ENCODE measurements at regions not wholly inside any gene's neighbourhood (a gene's known extent, or its start where the extent isn't known, plus 50 kb on each side); places are given as distances from the start of the nearest gene placed in this dataset.

DNA sequence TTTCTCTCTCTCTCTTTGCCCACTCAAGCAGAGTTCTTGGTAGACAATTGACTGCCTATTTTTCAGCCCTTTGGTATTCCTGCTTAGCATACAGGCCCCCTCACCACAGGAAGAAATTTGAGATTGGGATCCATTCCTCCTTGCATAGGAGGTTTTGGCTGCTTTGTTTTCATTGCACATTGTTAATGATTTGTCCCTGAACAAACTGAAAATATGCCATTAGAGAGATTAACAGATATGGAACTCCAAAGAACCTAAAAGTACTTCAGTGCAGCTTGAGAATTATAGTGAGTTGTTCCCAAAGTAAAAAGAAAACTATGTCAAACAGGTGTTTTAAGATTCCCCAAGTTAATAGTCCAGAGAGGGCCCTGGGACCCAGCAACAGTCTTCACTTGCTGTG, 200.0 kb downstream of the TTLL7 start:
- no peak for TF ChIP-seq FOXP2 (optimal IDR thresholded peaks at IDR 0.05; ENCODE audit: borderline replicate concordance, extremely low read depth, extremely low read length, insufficient read depth)

DNA sequence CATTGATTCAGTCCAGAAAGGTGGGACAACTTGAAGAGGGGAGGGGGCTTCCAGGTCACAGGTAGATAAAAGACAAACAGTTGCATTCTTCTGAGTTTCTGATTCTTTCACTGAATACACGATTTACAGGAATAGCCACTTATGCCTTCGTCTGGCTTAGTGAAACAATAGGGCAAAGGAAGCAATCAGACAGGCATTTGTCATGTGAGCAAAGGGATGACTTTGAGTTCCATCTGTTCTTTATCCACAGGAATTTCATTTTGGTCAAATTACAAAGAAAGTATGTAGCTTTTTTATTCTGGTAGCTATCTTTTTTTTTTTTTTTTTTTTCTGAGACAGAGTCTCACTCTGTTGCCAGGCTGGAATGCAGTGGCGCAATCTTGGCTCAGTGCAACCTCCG, 202.5 kb downstream of the TTLL7 start:
- no peak for TF ChIP-seq SIN3A (IDR thresholded peaks at IDR 0.05; ENCODE audit: borderline replicate concordance, insufficient read depth, low read length)
- TF ChIP-seq, protein P1, sequence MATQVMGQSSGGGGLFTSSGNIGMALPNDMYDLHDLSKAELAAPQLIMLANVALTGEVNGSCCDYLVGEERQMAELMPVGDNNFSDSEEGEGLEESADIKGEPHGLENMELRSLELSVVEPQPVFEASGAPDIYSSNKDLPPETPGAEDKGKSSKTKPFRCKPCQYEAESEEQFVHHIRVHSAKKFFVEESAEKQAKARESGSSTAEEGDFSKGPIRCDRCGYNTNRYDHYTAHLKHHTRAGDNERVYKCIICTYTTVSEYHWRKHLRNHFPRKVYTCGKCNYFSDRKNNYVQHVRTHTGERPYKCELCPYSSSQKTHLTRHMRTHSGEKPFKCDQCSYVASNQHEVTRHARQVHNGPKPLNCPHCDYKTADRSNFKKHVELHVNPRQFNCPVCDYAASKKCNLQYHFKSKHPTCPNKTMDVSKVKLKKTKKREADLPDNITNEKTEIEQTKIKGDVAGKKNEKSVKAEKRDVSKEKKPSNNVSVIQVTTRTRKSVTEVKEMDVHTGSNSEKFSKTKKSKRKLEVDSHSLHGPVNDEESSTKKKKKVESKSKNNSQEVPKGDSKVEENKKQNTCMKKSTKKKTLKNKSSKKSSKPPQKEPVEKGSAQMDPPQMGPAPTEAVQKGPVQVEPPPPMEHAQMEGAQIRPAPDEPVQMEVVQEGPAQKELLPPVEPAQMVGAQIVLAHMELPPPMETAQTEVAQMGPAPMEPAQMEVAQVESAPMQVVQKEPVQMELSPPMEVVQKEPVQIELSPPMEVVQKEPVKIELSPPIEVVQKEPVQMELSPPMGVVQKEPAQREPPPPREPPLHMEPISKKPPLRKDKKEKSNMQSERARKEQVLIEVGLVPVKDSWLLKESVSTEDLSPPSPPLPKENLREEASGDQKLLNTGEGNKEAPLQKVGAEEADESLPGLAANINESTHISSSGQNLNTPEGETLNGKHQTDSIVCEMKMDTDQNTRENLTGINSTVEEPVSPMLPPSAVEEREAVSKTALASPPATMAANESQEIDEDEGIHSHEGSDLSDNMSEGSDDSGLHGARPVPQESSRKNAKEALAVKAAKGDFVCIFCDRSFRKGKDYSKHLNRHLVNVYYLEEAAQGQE (IDR thresholded peaks at IDR 0.05; ENCODE audit: insufficient read depth in 1 of 2, low read depth in 2 of 2, low read length in 2 of 2), result no peak
- TF ChIP-seq TAF1 (IDR thresholded peaks at IDR 0.05; ENCODE audit: borderline replicate concordance, insufficient read depth, low read length), result no peak
- no peak for TF ChIP-seq POLR2AphosphoS5 (IDR thresholded peaks at IDR 0.05; ENCODE audit: low read depth, low read length)
- no peak for TF ChIP-seq FOXP2 (optimal IDR thresholded peaks at IDR 0.05; ENCODE audit: borderline replicate concordance, extremely low read depth, extremely low read length, insufficient read depth)

- TF ChIP-seq POLR2AphosphoS5 (IDR thresholded peaks at IDR 0.05; ENCODE audit: low read depth, low read length), result no peak
- no peak for TF ChIP-seq FOXP2 (optimal IDR thresholded peaks at IDR 0.05; ENCODE audit: borderline replicate concordance, extremely low read depth, extremely low read length, insufficient read depth)
- no peak for TF ChIP-seq SIN3A (IDR thresholded peaks at IDR 0.05; ENCODE audit: borderline replicate concordance, insufficient read depth, low read length)
- TF ChIP-seq, protein P1 (IDR thresholded peaks at IDR 0.05; ENCODE audit: insufficient read depth in 1 of 2, low read depth in 2 of 2, low read length in 2 of 2), result no peak
- no peak for TF ChIP-seq TAF1 (IDR thresholded peaks at IDR 0.05; ENCODE audit: borderline replicate concordance, insufficient read depth, low read length)
Measured at GRCh38 chr1:83794384-83794783, 204.5 kb downstream of the TTLL7 start.

DNA sequence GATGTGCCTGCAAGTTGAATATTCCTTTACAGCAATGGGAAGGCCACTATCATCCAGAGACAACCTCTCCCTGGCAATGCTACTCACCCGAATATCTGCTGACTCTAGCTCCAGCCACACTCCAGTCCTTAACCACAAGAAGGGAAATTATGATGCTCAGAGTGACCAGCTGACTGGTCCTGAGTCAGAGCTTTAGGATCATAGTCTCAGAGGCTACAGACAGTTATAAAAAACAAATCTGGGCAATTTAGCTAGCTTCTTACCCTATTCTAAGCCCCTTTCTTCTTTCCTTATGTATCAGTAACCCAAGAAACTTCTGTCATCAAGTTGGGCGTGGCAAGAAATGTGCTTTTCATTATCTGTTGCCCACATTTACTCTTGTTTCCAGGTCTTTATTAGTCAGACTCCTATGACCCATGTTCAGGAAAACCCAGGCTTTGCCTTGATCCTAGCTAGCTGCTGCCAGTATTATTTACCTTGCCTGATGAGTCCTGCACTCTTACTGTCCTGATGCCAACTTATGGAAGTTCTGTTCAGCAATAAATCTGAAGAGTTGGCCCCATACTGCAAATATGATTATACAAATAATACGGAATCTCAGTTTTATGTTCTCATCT, 207.0 kb downstream of the TTLL7 start:
- TF ChIP-seq, protein P1 (IDR thresholded peaks at IDR 0.05; ENCODE audit: insufficient read depth in 1 of 2, low read depth in 2 of 2, low read length in 2 of 2), result no peak
- no peak for TF ChIP-seq POLR2AphosphoS5 (IDR thresholded peaks at IDR 0.05; ENCODE audit: low read depth, low read length)
- TF ChIP-seq FOXP2 (optimal IDR thresholded peaks at IDR 0.05; ENCODE audit: borderline replicate concordance, extremely low read depth, extremely low read length, insufficient read depth), result no peak
- no peak for TF ChIP-seq SIN3A (IDR thresholded peaks at IDR 0.05; ENCODE audit: borderline replicate concordance, insufficient read depth, low read length)

- TF ChIP-seq TAF1 (IDR thresholded peaks at IDR 0.05; ENCODE audit: borderline replicate concordance, insufficient read depth, low read length) (no peak), POLR2AphosphoS5 (IDR thresholded peaks at IDR 0.05; ENCODE audit: low read depth, low read length) (no peak)
Measured at GRCh38 chr1:83790446-83790845, 208.5 kb downstream of the TTLL7 start.

GRCh38 chr1:83787246-83787998, 211.5 kb downstream of the TTLL7 start:
- TF ChIP-seq SIN3A (IDR thresholded peaks at IDR 0.05; ENCODE audit: borderline replicate concordance, insufficient read depth, low read length) (no peak), POLR2AphosphoS5 (IDR thresholded peaks at IDR 0.05; ENCODE audit: low read depth, low read length) (no peak), FOXP2 (optimal IDR thresholded peaks at IDR 0.05; ENCODE audit: borderline replicate concordance, extremely low read depth, extremely low read length, insufficient read depth) (no peak), TAF1 (IDR thresholded peaks at IDR 0.05; ENCODE audit: borderline replicate concordance, insufficient read depth, low read length) (no peak)
- TF ChIP-seq, protein P1 (IDR thresholded peaks at IDR 0.05; ENCODE audit: insufficient read depth in 1 of 2, low read depth in 2 of 2, low read length in 2 of 2), result no peak
